IPS DF 6.9 (cell line): ENCODE measurements at regions not wholly inside any gene's neighbourhood (a gene's known extent, or its start where the extent isn't known, plus 50 kb on each side); places are given as distances from the start of the nearest gene placed in this dataset.

Experiments
- DNase-seq: peaks from one replicate; pipeline ENCODE4 v3.0.0-alpha.2; 2013; ENCODE audit warnings: low read depth, low spot score
- H3K27ac ChIP-seq: one replicate; pipeline ENCODE4 v1.5.1; 2013; ENCODE audit warnings: low read length, control low read depth
- H3K27me3 ChIP-seq: 2 replicates; pipeline ENCODE4 v1.6.1; 2013; ENCODE audit warnings: mild to moderate bottlenecking, low read length; ENCODE audit not compliant: control insufficient read depth, insufficient read depth
- H3K36me3 ChIP-seq: 2 replicates; pipeline ENCODE4 v1.6.1; 2013; ENCODE audit warnings: low read length; ENCODE audit not compliant: control insufficient read depth, insufficient read depth
- H3K4me1 ChIP-seq: 2 replicates; pipeline ENCODE4 v1.6.1; 2013; ENCODE audit warnings: low read length; ENCODE audit not compliant: control insufficient read depth, insufficient read depth
- H3K4me3 ChIP-seq: 2 replicates; pipeline ENCODE4 v1.5.1; 2013; ENCODE audit warnings: mild to moderate bottlenecking, low read length
- H3K9me3 ChIP-seq: 2 replicates; pipeline ENCODE4 v1.6.1; 2013; ENCODE audit warnings: low read length, inconsistent platforms; ENCODE audit not compliant: control insufficient read depth, insufficient read depth
- WGBS: extraction: QIAGEN DNeasy Blood & Tissue Kit; methylation state at CpG from one replicate; pipeline ENCODE4 v1.1.7; 2013; ENCODE audit warnings: mixed read lengths, missing lambda C conversion rate; ENCODE audit not compliant: insufficient read length, insufficient coverage; 5-methylcytosine and 5-hydroxymethylcytosine counted together

- no peaks in the 10 kb centered on the region for H3K36me3 ChIP-seq
- no peaks in the 10 kb centered on the region for H3K9me3 ChIP-seq
- no CpG with 5 or more reads among the region's 8 CpGs for WGBS
- H3K4me1 ChIP-seq: no peaks in the 10 kb centered on the region
- DNase-seq: no peak
- H3K27ac ChIP-seq: no peak overlapping the region
- no peaks in the 10 kb centered on the region for H3K27me3 ChIP-seq
- no peak overlapping the region for H3K4me3 ChIP-seq
Observed at GRCh38 chr13:22189176-22190048, 518.5 kb downstream of the FGF9 start.

GRCh38 chr13:22193070-22193469 is 522.2 kb downstream of the FGF9 start:
- no peaks in the 10 kb centered on the region for H3K27me3 ChIP-seq
- DNase-seq: no peak
- H3K9me3 ChIP-seq: no peaks in the 10 kb centered on the region
- H3K4me1 ChIP-seq: no peaks in the 10 kb centered on the region
- H3K27ac ChIP-seq: no peak overlapping the region
- no peaks in the 10 kb centered on the region for H3K36me3 ChIP-seq
- H3K4me3 ChIP-seq: no peak overlapping the region
- WGBS: no CpG with 5 or more reads among the region's 2 CpGs

DNA sequence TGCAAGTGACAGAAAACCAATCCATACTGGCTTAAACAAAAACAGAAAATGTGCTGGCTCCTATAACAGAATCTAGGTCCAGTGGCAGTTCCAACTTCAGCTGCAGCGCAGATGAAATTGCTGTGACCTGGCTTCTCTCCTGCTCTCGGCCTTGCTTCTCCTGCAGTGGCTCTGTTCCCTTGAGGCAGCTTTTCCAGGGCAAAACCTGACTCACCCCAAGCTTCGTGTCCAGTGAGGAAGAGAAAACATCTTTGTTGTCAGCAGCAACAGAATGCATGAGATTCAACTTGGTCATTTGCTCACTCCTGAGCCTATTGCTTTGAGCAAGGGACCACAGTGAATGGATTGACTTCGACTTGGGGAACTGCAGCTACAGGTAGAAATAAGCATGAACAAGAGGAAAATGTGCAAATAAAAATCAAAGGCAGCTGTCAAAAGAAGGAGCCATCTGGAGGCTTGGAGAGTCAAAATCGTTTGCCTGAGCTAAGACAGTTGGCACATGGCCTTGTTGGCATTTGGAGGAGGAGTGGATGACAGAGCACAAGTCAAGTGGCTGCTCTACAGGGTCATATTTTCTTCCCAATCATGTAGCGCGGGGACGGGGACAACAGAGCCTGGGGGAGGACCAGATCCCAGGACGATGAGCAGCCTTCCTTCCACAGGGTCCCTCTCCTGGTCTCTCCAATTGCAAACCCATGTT is 523.4 kb downstream of the FGF9 start:
- Histone ChIP-seq H3K27ac (no peak overlapping the region), H3K9me3 (no peaks in the 10 kb centered on the region), H3K4me1 (no peaks in the 10 kb centered on the region), H3K36me3 (no peaks in the 10 kb centered on the region), H3K27me3 (no peaks in the 10 kb centered on the region), H3K4me3 (no peak overlapping the region)
- DNase-seq: no peak
- no CpG with 5 or more reads among the region's 9 CpGs for WGBS

DNA sequence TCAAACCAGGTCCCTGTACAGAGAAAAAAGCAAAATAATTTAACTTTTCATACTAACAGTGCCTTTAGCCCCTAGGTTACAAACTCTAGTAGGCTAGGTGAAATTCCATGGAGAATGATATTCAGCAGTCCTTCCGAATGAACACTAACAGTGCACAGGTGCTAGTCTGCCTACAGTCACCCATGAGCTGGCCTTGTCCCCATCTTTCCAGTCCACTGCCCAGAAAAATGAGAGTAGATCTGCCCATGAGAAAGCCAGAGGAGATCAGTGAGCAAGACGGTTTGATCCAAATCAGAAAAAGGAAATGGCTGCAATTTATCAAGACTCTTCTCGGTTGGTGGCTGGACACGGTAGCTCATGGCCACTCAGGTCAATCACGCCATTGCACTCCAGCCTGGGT is 524.9 kb downstream of the FGF9 start:
- Histone ChIP-seq H3K36me3 (no peaks in the 10 kb centered on the region), H3K27me3 (no peaks in the 10 kb centered on the region), H3K27ac (no peak overlapping the region), H3K4me3 (no peak overlapping the region), H3K9me3 (no peaks in the 10 kb centered on the region), H3K4me1 (no peaks in the 10 kb centered on the region)
- no CpG with 5 or more reads among the region's 5 CpGs for WGBS
- no peak for DNase-seq

DNA sequence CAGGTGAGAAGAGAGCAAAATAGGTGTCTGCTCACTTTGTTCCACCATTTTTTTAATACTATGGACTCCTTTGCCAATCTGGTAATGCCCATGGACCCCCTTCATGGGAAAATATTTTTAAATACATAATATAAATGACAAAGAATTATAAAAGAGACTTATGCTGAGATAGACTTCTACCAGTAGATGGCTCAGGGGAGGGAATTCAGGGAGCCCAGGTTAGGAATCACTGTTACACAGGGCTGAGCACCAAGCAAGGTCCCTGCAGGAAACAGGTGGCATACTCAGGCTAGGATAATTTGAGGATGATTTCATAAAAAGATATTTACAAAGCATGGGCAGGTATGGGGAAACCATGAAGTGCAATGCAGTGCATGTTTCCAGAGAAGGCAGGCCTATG is 525.9 kb downstream of the FGF9 start:
- Histone ChIP-seq H3K4me3 (no peak overlapping the region), H3K9me3 (no peaks in the 10 kb centered on the region), H3K36me3 (no peaks in the 10 kb centered on the region), H3K4me1 (no peaks in the 10 kb centered on the region), H3K27me3 (no peaks in the 10 kb centered on the region), H3K27ac (no peak overlapping the region)
- DNase-seq: no peak

DNA sequence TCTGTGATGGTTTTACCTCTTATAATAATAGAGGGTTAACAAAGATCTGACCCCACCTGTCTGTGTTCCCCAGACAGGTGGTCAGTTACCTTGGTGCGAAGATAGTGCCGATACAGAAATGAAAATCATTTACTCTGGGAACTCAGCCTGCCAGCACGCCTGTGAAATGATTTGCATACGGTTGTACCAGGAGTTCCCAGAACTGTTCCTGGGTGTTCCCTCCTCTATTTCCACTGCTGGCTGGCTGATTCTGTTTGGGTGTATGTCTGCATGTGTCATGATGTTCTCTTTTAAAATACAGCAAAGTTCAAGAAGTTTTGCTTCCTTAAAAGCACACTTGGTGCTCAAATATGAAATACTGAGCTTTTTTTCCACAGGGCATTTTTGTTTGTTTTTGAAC is 527.1 kb downstream of the FGF9 start:
- Histone ChIP-seq H3K27ac (no peak overlapping the region), H3K36me3 (no peaks in the 10 kb centered on the region), H3K27me3 (no peaks in the 10 kb centered on the region), H3K9me3 (no peaks in the 10 kb centered on the region), H3K4me3 (no peak overlapping the region), H3K4me1 (no peaks in the 10 kb centered on the region)
- no CpG with 5 or more reads among the region's 4 CpGs for WGBS
- no peak for DNase-seq

GRCh38 chr13:22198641-22199217 is 527.9 kb downstream of the FGF9 start:
- Histone ChIP-seq H3K4me1 (no peaks in the 10 kb centered on the region), H3K36me3 (no peaks in the 10 kb centered on the region), H3K27ac (no peak overlapping the region), H3K9me3 (no peaks in the 10 kb centered on the region), H3K27me3 (no peaks in the 10 kb centered on the region), H3K4me3 (no peak overlapping the region)
- WGBS: no CpG with 5 or more reads among the region's 10 CpGs
- no peak for DNase-seq

DNA sequence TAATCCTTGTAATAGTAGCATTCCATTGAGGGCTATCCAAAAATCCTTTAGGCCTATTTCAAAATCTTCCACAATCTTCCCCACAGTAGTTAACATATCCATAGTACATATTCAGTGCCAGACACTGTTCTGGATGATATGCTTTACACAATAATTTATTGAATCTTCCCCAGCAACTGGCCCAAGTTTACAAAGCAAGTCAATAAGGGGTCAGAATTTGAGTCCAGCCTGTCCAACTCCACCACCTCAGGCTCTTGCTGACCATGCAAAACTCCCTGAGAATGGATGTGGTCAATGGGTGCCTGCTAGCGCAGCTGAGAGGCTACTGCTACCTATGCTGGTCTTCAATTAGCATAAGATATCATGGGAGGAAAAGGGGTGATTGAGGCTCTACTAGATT is 529.6 kb downstream of the FGF9 start:
- Histone ChIP-seq H3K36me3 (no peaks in the 10 kb centered on the region), H3K27me3 (no peaks in the 10 kb centered on the region), H3K4me3 (no peak overlapping the region), H3K9me3 (no peaks in the 10 kb centered on the region), H3K27ac (no peak overlapping the region), H3K4me1 (no peaks in the 10 kb centered on the region)
- DNase-seq: no peak
- no CpG with 5 or more reads among the region's 1 CpG for WGBS

DNA sequence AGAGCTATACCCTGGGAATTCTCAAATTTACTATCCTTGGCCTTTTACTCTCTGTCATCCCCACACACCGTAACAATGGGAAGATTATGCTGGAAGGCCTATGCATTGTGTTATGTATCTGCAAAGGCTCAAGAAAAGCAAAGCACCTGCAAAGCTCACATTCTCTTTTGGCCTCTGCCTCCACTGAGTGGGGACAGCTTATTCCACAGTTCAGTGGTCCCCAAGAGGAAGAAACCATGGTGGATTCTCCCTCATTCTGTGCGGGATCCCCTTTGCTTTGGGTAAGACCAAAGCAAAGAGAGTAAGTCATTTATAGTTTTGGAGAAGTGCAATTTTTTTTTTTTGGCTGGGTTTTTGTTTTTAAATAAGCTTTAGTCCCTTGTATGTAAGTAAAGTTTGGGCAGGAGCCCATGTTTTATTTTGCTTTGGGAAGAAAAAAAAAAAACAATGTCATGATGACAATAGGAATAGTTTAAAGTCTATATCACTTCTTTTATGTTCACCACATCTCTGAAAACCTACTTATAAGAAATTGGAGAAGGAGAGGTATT is 530.6 kb downstream of the FGF9 start:
- Histone ChIP-seq H3K36me3 (no peaks in the 10 kb centered on the region), H3K4me3 (no peak overlapping the region), H3K9me3 (no peaks in the 10 kb centered on the region), H3K4me1 (no peaks in the 10 kb centered on the region), H3K27ac (no peak overlapping the region), H3K27me3 (no peaks in the 10 kb centered on the region)
- WGBS: no CpG with 5 or more reads among the region's 2 CpGs
- DNase-seq: no peak

DNA sequence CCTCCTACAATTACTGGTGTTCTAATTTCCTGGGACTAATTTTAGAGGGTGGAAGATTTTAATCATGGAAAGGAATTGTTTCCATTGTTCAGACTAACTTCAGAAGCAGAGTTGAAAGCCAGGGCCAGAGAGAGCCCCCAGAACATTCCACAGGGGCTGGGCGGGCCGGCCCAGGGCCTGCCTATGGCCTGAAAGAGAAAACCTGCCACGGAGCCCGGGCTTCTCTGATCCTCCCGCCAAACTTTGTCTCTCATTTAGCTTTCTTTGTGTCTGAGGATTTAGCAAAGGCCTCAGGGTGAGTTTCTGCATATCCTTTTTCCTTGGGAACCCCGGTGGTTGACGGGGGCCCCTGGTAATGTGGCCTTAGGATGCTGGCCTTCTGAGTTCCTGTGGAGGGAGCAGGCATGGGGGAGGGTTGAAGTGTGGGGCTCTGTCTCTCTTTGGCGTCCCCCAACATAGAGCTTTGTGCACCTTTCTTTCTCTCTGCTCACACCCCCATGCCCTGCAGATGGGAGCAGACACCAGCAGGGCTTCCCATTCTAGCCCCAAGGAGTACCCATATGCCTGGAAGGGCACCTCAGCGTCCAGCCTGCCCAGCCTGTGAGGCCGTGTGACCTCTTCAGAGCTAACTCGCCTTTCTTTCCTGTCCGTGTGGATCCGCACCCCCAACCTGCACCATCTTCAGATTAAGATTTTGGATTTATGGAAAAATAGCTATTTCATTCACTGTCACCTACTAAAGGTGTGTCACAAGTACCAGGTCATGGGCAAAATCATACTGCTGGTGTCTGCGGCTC is 539.5 kb downstream of the FGF9 start:
- no peak for DNase-seq
- no CpG with 5 or more reads among the region's 14 CpGs for WGBS
- Histone ChIP-seq H3K36me3 (no peaks in the 10 kb centered on the region), H3K9me3 (no peaks in the 10 kb centered on the region), H3K27me3 (no peaks in the 10 kb centered on the region), H3K27ac (no peak overlapping the region), H3K4me3 (no peak overlapping the region), H3K4me1 (no peaks in the 10 kb centered on the region)
